Kidney tubule cell (primary cell): ENCODE measurements at regions not wholly inside any gene's neighbourhood (a gene's known extent, or its start where the extent isn't known, plus 50 kb on each side); places are given as distances from the start of the nearest gene placed in this dataset.
"Not testable (repeated sequence)": the region's sequence is repeated elsewhere in the genome, so short reads cannot be mapped to it uniquely, and the experiment has no call there.

Experiments
- DNase-seq: peaks from one replicate; pipeline ENCODE4 v3.0.0-alpha.2; 2018; ENCODE audit warnings: low spot score

GRCh38 chr12:83226960-83227359, 540.3 kb downstream of the TMTC2 start:
- not testable (repeated sequence) for DNase-seq

- DNase-seq: no peak
These were observed 539.1 kb downstream of the TMTC2 start for GRCh38 chr12:83225806-83226205.

GRCh38 chr12:83224012-83224411, 537.3 kb downstream of the TMTC2 start:
- DNase-seq: no peak

- DNase-seq: no peak
These were observed 534.1 kb downstream of the TMTC2 start for GRCh38 chr12:83220774-83221173.

GRCh38 chr12:83216230-83216629, 529.5 kb downstream of the TMTC2 start:
- DNase-seq: no peak

GRCh38 chr12:83214185-83214584, 527.5 kb downstream of the TMTC2 start:
- DNase-seq: no peak

GRCh38 chr12:83210933-83211332, 524.2 kb downstream of the TMTC2 start:
- DNase-seq: no peak

- DNase-seq: no peak
These were observed 512.4 kb downstream of the TMTC2 start for GRCh38 chr12:83199069-83199468.

GRCh38 chr12:83198291-83199015, 511.7 kb downstream of the TMTC2 start:
- DNase-seq: no peak

- no peak for DNase-seq
These were observed 510.8 kb downstream of the TMTC2 start for GRCh38 chr12:83197483-83197914.

GRCh38 chr12:83196694-83197350, 510.1 kb downstream of the TMTC2 start:
- no peak for DNase-seq

GRCh38 chr12:83190631-83191390, 504.1 kb downstream of the TMTC2 start:
- DNase-seq: no peak

GRCh38 chr12:83186419-83186818, 499.7 kb downstream of the TMTC2 start:
- DNase-seq: no peak

- DNase-seq: no peak
These were observed 498.5 kb downstream of the TMTC2 start for GRCh38 chr12:83185241-83185640.
